Sigmoid colon (tissue), 6 donors: ENCODE measurements at regions not wholly inside any gene's neighbourhood (a gene's known extent, or its start where the extent isn't known, plus 50 kb on each side); places are given as distances from the start of the nearest gene placed in this dataset.
A peak's percentile ranks its signal among the peaks of the same experiment; 100 is the strongest.

Source experiments
- DNase-seq: peaks from one replicate; pipeline ENCODE4 v3.0.0-alpha.2; 2019
- H3K27ac ChIP-seq, 4 donors: fragments of 200-600 bp; sonication (generic); one replicate each; pipeline ENCODE4 v1.5.1; 2016 to 2019; ENCODE audit warnings: mild to moderate bottlenecking in 1 of 4
- H3K27me3 ChIP-seq, 3 donors: fragments of 200-600 bp; sonication (generic); one replicate each; pipeline ENCODE4 v1.5.1; 2019; ENCODE audit warnings: mild to moderate bottlenecking in 1 of 3
- H3K36me3 ChIP-seq, 4 donors: fragments of 200-600 bp; sonication (generic); one replicate each; pipeline ENCODE4 v1.5.1; 2016 to 2019
- H3K4me1 ChIP-seq, 4 donors: fragments of 200-600 bp; sonication (generic); one replicate each; pipeline ENCODE4 v1.5.1; 2017 to 2019
- H3K4me3 ChIP-seq, 4 donors: fragments of 200-600 bp; sonication (generic); one replicate each; pipeline ENCODE4 v1.5.1; 2017 to 2019; ENCODE audit warnings: mild to moderate bottlenecking in 2 of 4, moderate library complexity in 1 of 4
- H3K9me3 ChIP-seq, 4 donors: fragments of 200-600 bp in 3 of 4; sonication (generic) in 3 of 4; one replicate each; pipeline versions ENCODE4 v1.5.1 to v1.6.1; 2013 to 2019
- EP300 ChIP-seq, 4 donors: sonication (generic); formaldehyde crosslinking; IDR thresholded peaks; one replicate each; pipeline ENCODE4 v1.6.1; 2017; ENCODE audit warnings: antibody characterized with exemption in 4 of 4
- POLR2A ChIP-seq, 2 donors: fragments of 450-650 bp; IDR thresholded peaks; one replicate each; pipeline ENCODE4 v1.6.1; 2016; ENCODE audit warnings: antibody characterized with exemption in 2 of 2, mild to moderate bottlenecking in 2 of 2, moderate library complexity in 2 of 2
- POLR2AphosphoS5 ChIP-seq, 4 donors: sonication (generic); formaldehyde crosslinking; IDR thresholded peaks; one replicate each; pipeline ENCODE4 v1.6.1; 2017; ENCODE audit warnings: antibody characterized with exemption in 4 of 4
- WGBS, 2 donors: extraction: QIAGEN DNeasy Blood & Tissue Kit; methylation state at CpG; one replicate each; pipeline ENCODE4 v1.1.7; 2013; 5-methylcytosine and 5-hydroxymethylcytosine counted together
- intact Hi-C: fragments of 100-400 bp; cut with DNase I; formaldehyde crosslinking; loops from one replicate; pipeline ENCODE4 v1.15.1; 2023
- TF ChIP-seq, protein P1 (sequence below), 4 experiments: fragments of 450-650 bp in 3 of 4; fragments of 200-600 bp in 1 of 4; IDR thresholded peaks; one replicate each; pipeline ENCODE4 v1.5.1; 2016 to 2019; ENCODE audit warnings: antibody characterized with exemption in 4 of 4, mild to moderate bottlenecking in 3 of 4, moderate library complexity in 2 of 4
- donor health status: healthy with polysubstance abuse.
- donor health status: healthy.

DNA sequence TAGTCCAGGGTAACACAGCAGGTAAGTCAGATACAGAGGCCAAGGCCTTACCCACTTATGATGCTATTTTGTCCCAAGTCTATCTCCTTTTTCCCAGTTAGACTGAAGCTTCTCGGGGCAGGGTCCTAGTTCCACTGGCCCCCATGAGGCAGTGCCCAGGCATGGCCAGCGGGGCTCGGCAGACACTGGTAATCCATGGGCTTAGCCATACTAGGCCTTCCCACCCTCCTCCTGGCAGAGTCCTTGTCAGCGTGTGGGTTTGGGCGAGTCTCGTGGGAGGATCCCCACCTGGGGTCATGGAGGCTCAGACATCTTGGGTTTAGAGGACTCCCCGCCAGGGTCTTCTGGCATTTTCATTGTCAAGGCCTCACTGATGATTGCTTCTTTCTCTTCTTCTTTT is 84.7 kb upstream of the BRD7 start:
- Histone ChIP-seq H3K27me3 (no peaks in the 10 kb centered on the region), H3K27ac (no peak overlapping the region), H3K4me3 (no peak overlapping the region), H3K4me1 (no peaks in the 10 kb centered on the region), H3K36me3 (no peaks in the 10 kb centered on the region), H3K9me3 (no peaks in the 10 kb centered on the region)
- DNase-seq: peak; percentile 43
- TF ChIP-seq, protein P1, sequence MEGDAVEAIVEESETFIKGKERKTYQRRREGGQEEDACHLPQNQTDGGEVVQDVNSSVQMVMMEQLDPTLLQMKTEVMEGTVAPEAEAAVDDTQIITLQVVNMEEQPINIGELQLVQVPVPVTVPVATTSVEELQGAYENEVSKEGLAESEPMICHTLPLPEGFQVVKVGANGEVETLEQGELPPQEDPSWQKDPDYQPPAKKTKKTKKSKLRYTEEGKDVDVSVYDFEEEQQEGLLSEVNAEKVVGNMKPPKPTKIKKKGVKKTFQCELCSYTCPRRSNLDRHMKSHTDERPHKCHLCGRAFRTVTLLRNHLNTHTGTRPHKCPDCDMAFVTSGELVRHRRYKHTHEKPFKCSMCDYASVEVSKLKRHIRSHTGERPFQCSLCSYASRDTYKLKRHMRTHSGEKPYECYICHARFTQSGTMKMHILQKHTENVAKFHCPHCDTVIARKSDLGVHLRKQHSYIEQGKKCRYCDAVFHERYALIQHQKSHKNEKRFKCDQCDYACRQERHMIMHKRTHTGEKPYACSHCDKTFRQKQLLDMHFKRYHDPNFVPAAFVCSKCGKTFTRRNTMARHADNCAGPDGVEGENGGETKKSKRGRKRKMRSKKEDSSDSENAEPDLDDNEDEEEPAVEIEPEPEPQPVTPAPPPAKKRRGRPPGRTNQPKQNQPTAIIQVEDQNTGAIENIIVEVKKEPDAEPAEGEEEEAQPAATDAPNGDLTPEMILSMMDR (IDR thresholded peaks at IDR 0.05): no peak
- TF ChIP-seq POLR2AphosphoS5 (IDR thresholded peaks at IDR 0.05) (no peak), EP300 (IDR thresholded peaks at IDR 0.05) (no peak), POLR2A (IDR thresholded peaks at IDR 0.05) (no peak)
- WGBS, 2 donors: 95% methylated on average over 7 of the region's 7 CpGs
- intact Hi-C loops: no loop called here

- Histone ChIP-seq H3K4me3 (no peak overlapping the region), H3K9me3 (no peaks in the 10 kb centered on the region), H3K27ac (no peak overlapping the region), H3K27me3 (no peaks in the 10 kb centered on the region), H3K36me3 (no peaks in the 10 kb centered on the region), H3K4me1 (no peaks in the 10 kb centered on the region)
- TF ChIP-seq POLR2AphosphoS5 (IDR thresholded peaks at IDR 0.05): no peak
- TF ChIP-seq, protein P1 (IDR thresholded peaks at IDR 0.05): no peak
- no peak for TF ChIP-seq EP300 (IDR thresholded peaks at IDR 0.05)
- TF ChIP-seq POLR2A (IDR thresholded peaks at IDR 0.05): no peak
- intact Hi-C loops: no loop called here
- peak; percentile 38 for DNase-seq
- 79 to 87% methylated on average over 7 of the region's 7 CpGs for WGBS, 2 donors
Measured at GRCh38 chr16:50451951-50452508, 83.2 kb upstream of the BRD7 start.

- Histone ChIP-seq H3K27me3 (no peaks in the 10 kb centered on the region), H3K36me3 (no peaks in the 10 kb centered on the region), H3K4me3 (no peak overlapping the region), H3K27ac (no peak overlapping the region), H3K4me1 (no peaks in the 10 kb centered on the region), H3K9me3 (no peaks in the 10 kb centered on the region)
- TF ChIP-seq EP300 (IDR thresholded peaks at IDR 0.05): no peak
- no peak for DNase-seq
- intact Hi-C loops: no loop called here
- WGBS, 2 donors: 86 to 94% methylated on average over 4 of the region's 4 CpGs
Measured at GRCh38 chr16:50450957-50451356, 82.2 kb upstream of the BRD7 start.

- DNase-seq: peak; percentile 41
- no peak overlapping the region for H3K27ac ChIP-seq
- H3K4me3 ChIP-seq: no peak overlapping the region
- H3K4me1 ChIP-seq: no peaks in the 10 kb centered on the region
- no peaks in the 10 kb centered on the region for H3K36me3 ChIP-seq
- intact Hi-C loops: no loop called here
- 72 to 74% methylated on average over 6 of the region's 6 CpGs for WGBS, 2 donors
- no peaks in the 10 kb centered on the region for H3K9me3 ChIP-seq
- TF ChIP-seq POLR2A (IDR thresholded peaks at IDR 0.05): no peak
- TF ChIP-seq, protein P1 (IDR thresholded peaks at IDR 0.05): no peak
- TF ChIP-seq EP300 (IDR thresholded peaks at IDR 0.05): no peak
- TF ChIP-seq POLR2AphosphoS5 (IDR thresholded peaks at IDR 0.05): no peak
- no peaks in the 10 kb centered on the region for H3K27me3 ChIP-seq
Measured at GRCh38 chr16:50449800-50450199, 81.0 kb upstream of the BRD7 start.

DNA sequence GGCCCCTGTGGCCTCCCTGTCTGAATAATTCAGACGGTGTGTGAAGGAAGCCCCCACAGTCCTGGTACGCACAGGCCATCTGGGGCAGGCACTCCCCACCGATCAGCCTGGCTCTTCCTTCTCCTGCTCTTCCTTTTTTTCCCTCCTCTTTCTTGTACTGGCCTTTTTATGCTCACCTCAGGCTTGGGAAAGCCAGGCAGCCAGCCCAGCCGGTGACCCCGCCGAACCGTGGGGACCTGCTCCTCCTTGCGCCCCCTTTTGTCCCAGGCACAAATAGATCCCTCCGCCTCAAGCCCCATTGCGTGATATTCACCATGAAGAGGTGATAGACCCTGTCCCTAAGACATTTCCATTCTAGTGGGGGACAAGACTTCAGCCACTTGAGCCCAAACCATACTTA is 80.2 kb upstream of the BRD7 start:
- Histone ChIP-seq H3K27ac (no peak overlapping the region), H3K36me3 (no peaks in the 10 kb centered on the region), H3K27me3 (no peaks in the 10 kb centered on the region), H3K4me3 (no peak overlapping the region), H3K9me3 (no peaks in the 10 kb centered on the region), H3K4me1 (no peaks in the 10 kb centered on the region)
- TF ChIP-seq, protein P1 (IDR thresholded peaks at IDR 0.05): no peak
- TF ChIP-seq EP300 (IDR thresholded peaks at IDR 0.05) (no peak), POLR2AphosphoS5 (IDR thresholded peaks at IDR 0.05) (no peak), POLR2A (IDR thresholded peaks at IDR 0.05) (no peak)
- peak; percentile 36 for DNase-seq
- intact Hi-C loops: no loop called here
- 89 to 90% methylated on average over 10 of the region's 10 CpGs for WGBS, 2 donors
